Lower leg skin (tissue), 4 donors: ENCODE measurements at regions not wholly inside any gene's neighbourhood (a gene's known extent, or its start where the extent isn't known, plus 50 kb on each side); places are given as distances from the start of the nearest gene placed in this dataset.

Source experiments
- DNase-seq, 2 donors: peaks; one replicate each; pipeline ENCODE4 v3.0.0-alpha.2; 2019; ENCODE audit warnings: low spot score in 2 of 2
- H3K4me3 ChIP-seq: fragments of 200-600 bp; sonication (generic); 2 replicates; pipeline ENCODE4 v1.5.1; 2017; ENCODE audit warnings: mild to moderate bottlenecking, low read depth; ENCODE audit not compliant: poor library complexity, severe bottlenecking
- CTCF ChIP-seq, 3 donors: fragments of 450-650 bp; IDR thresholded peaks; one replicate each; pipeline ENCODE4 v1.5.1; 2016; ENCODE audit warnings: antibody characterized with exemption in 3 of 3, mild to moderate bottlenecking in 3 of 3, moderate library complexity in 2 of 3
- POLR2A ChIP-seq, 2 donors: fragments of 450-650 bp; IDR thresholded peaks; one replicate each; pipeline ENCODE4 v1.6.1; 2016 to 2017; ENCODE audit warnings: antibody characterized with exemption in 2 of 2, mild to moderate bottlenecking in 1 of 2, moderate library complexity in 1 of 2
- WGBS, 2 donors: methylation state at CpG; one replicate each; pipeline ENCODE4 v1.1.5; 2018; 5-methylcytosine and 5-hydroxymethylcytosine counted together
- intact Hi-C: fragments of 100-400 bp; cut with DNase I; formaldehyde crosslinking; loops from one replicate; pipeline ENCODE4 v1.15.0; 2023; ENCODE audit warnings: low total_unique reads

GRCh38 chr4:79050541-79050880 lies 111.3 kb upstream of the PAQR3 start:
- no peak for DNase-seq
- no peak overlapping the region for H3K4me3 ChIP-seq
- TF ChIP-seq CTCF (IDR thresholded peaks at IDR 0.05) (no peak), POLR2A (IDR thresholded peaks at IDR 0.05) (no peak)
- intact Hi-C loops = no loop called here
- 75% methylated on average over 6 of the region's 6 CpGs for WGBS, 2 donors

- peak in 1 of 2 donors; percentile 70 for DNase-seq
- intact Hi-C loops = loop anchor here (10.0 kb wide), 1 partner anchor 1165 kb away; no protein-coding TSS in a partner anchor
- no peak overlapping the region for H3K4me3 ChIP-seq
- 77 to 86% methylated on average over 27 of the region's 27 CpGs for WGBS, 2 donors
- no peak for TF ChIP-seq POLR2A (IDR thresholded peaks at IDR 0.05)
- no peak for TF ChIP-seq CTCF (IDR thresholded peaks at IDR 0.05)
These were observed 110.8 kb upstream of the PAQR3 start for GRCh38 chr4:79049840-79050540.

GRCh38 chr4:79048878-79049277 lies 109.6 kb upstream of the PAQR3 start:
- 64 to 69% methylated on average over 4 of the region's 4 CpGs for WGBS, 2 donors
- intact Hi-C loops = loop anchor here (10.0 kb wide), 1 partner anchor 1166 kb away; no protein-coding TSS in a partner anchor
- no peak overlapping the region for H3K4me3 ChIP-seq
- no peak for DNase-seq
- TF ChIP-seq POLR2A (IDR thresholded peaks at IDR 0.05) = no peak
- TF ChIP-seq CTCF (IDR thresholded peaks at IDR 0.05) = no peak

- no peak overlapping the region for H3K4me3 ChIP-seq
- 91 to 94% methylated on average over 1 of the region's 1 CpG for WGBS, 2 donors
- intact Hi-C loops = loop anchor here (10.0 kb wide), 1 partner anchor 1167 kb away; no protein-coding TSS in a partner anchor
- no peak for TF ChIP-seq CTCF (IDR thresholded peaks at IDR 0.05)
- no peak for TF ChIP-seq POLR2A (IDR thresholded peaks at IDR 0.05)
- DNase-seq = no peak
These were observed 108.1 kb upstream of the PAQR3 start for GRCh38 chr4:79047316-79047715.

- intact Hi-C loops = loop anchor here (10.0 kb wide), 1 partner anchor 1169 kb away; no protein-coding TSS in a partner anchor
These were observed 106.9 kb upstream of the PAQR3 start for GRCh38 chr4:79046016-79046592.

More at GRCh38 chr4:79046016-79046592, 106.9 kb upstream of the PAQR3 start:
- no peak overlapping the region for H3K4me3 ChIP-seq
- no peak for DNase-seq
- WGBS, 2 donors = 65 to 68% methylated on average over 4 of the region's 4 CpGs
- TF ChIP-seq POLR2A (IDR thresholded peaks at IDR 0.05) (no peak), CTCF (IDR thresholded peaks at IDR 0.05) (no peak)
